Naive thymus-derived CD4-positive, alpha-beta T cell (primary cell): ENCODE measurements at regions not wholly inside any gene's neighbourhood (a gene's known extent, or its start where the extent isn't known, plus 50 kb on each side); places are given as distances from the start of the nearest gene placed in this dataset.

Experiments used
- ATAC-seq: fragments of 150-1000 bp; cut with Tn5 transposase; 2 replicates; pipeline ENCODE4 v1.10.0; 2021; ENCODE audit warnings: mild to moderate bottlenecking, moderate library complexity
- CTCF ChIA-PET: fragments of 350-600 bp; sonication (Branson Sonifier 250); formaldehyde crosslinking; loops from one replicate; lab custom pipeline; 2021; ENCODE audit warnings: antibody characterized with exemption; lab: Charles Lee
- POLR2A ChIA-PET: fragments of 350-600 bp; sonication (Branson Sonifier 250); formaldehyde crosslinking; loops from one replicate; lab custom pipeline; 2021; ENCODE audit warnings: antibody characterized with exemption, inconsistent platforms; lab: Charles Lee
- DNase-seq, 9 donors: peaks; one replicate each; pipeline versions ENCODE4 v3.0.0 to v3.0.0-alpha.2; 2020 to 2022; ENCODE audit warnings: mixed read lengths in 1 of 9
- H3K27ac ChIP-seq: one replicate; pipeline ENCODE4 v1.7.0; 2013; ENCODE audit warnings: mild to moderate bottlenecking, low read depth, low read length, moderate library complexity
- H3K27me3 ChIP-seq, 2 donors: one replicate each; pipeline ENCODE4 v1.7.0; 2013; ENCODE audit warnings: low read length in 2 of 2, mild to moderate bottlenecking in 2 of 2, moderate library complexity in 2 of 2; ENCODE audit not compliant: control insufficient read depth in 2 of 2, insufficient read depth in 2 of 2
- H3K36me3 ChIP-seq, 3 experiments: 1 replicate in 2 of 3; 2 replicates in 1 of 3; pipeline ENCODE4 v1.7.0; 2013; ENCODE audit warnings: low read length in 3 of 3, mild to moderate bottlenecking in 3 of 3, moderate library complexity in 1 of 3; ENCODE audit not compliant: insufficient read depth in 3 of 3, control insufficient read depth in 2 of 3
- H3K4me1 ChIP-seq, 2 donors: one replicate each; pipeline ENCODE4 v1.7.0; 2013; ENCODE audit warnings: low read length in 2 of 2, mild to moderate bottlenecking in 2 of 2, moderate library complexity in 1 of 2; ENCODE audit not compliant: control insufficient read depth in 2 of 2, insufficient read depth in 2 of 2
- H3K4me3 ChIP-seq: 2 replicates; pipeline ENCODE4 v1.7.0; 2013; ENCODE audit warnings: mild to moderate bottlenecking, low read length
- H3K9me3 ChIP-seq, 3 experiments: 1 replicate in 2 of 3; 2 replicates in 1 of 3; pipeline ENCODE4 v1.7.0; 2013; ENCODE audit warnings: low read length in 3 of 3; ENCODE audit not compliant: control insufficient read depth in 2 of 3
- H3K27ac Mint-ChIP-seq, 9 donors: one replicate each; pipeline ENCODE4 v1.8.0; 2020 to 2022; ENCODE audit warnings: mixed read lengths in 9 of 9, mild to moderate bottlenecking in 8 of 9, moderate library complexity in 5 of 9, inconsistent platforms in 2 of 9
- H3K27me3 Mint-ChIP-seq, 5 donors: one replicate each; pipeline ENCODE4 v1.8.0; 2021 to 2022; ENCODE audit warnings: mixed read lengths in 5 of 5, mild to moderate bottlenecking in 1 of 5
- H3K36me3 Mint-ChIP-seq, 5 donors: one replicate each; pipeline ENCODE4 v1.8.0; 2020 to 2022; ENCODE audit warnings: mixed read lengths in 5 of 5, mild to moderate bottlenecking in 3 of 5, inconsistent platforms in 1 of 5
- H3K4me1 Mint-ChIP-seq, 7 donors: one replicate each; pipeline ENCODE4 v1.8.0; 2020 to 2022; ENCODE audit warnings: mixed read lengths in 7 of 7, mild to moderate bottlenecking in 3 of 7, inconsistent platforms in 1 of 7
- H3K4me3 Mint-ChIP-seq, 10 donors: one replicate each; pipeline ENCODE4 v1.8.0; 2020 to 2022; ENCODE audit warnings: mild to moderate bottlenecking in 10 of 10, mixed read lengths in 10 of 10, moderate library complexity in 6 of 10, inconsistent platforms in 2 of 10
- H3K9me3 Mint-ChIP-seq, 11 donors: one replicate each; pipeline ENCODE4 v1.8.0; 2020 to 2022; ENCODE audit warnings: mixed read lengths in 11 of 11, mild to moderate bottlenecking in 4 of 11, inconsistent platforms in 1 of 11, moderate library complexity in 1 of 11
- intact Hi-C, 2 donors: fragments of 100-400 bp; cut with micrococcal nuclease; formaldehyde crosslinking; loops; one replicate each; pipeline ENCODE4 v1.15.1; 2023

DNA sequence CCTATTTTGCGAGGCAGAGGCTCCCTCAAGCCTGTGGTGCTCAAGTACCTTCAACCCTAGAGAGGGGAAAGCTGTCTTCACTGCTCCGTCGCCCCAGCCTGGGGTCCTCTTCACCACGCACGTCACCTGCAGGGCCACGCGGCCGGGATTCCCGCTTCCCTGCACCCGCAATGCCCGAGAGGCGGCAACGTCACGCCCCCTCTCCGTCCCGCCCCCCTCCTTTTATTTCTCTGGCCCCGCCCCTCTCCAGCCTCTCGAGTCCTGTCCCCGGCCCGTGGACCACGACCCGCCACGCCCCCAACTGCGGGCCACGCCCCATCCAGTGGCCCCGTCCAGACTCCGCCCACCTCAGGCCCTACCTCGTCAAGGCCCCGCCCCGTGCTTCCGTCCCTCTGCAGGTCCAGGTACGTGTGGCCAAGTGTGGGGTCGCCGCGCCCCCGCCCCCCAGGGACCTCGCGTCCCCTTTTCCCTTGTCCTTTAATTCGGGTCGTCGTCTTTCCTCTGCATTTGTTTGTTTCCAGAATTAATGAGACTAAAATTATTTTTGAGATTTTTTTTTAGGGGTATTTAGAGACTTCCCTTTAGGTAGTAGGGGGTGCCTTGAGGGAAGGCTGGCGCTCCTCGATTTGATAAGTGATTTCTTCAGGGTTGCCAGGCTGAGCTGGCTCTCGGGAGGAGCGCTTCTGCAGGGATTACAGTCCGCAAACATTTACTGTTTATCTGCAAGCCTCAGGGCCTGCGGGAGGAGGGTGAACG, 69.8 kb upstream of the BAIAP2L1 start:
- Mint-ChIP-seq H3K4me3 (peak overlapping the region in 9 of 10 donors; percentile 28 to 68 (median 54)), H3K27me3 (peaks cover 10 to 50% (median 37%) of the 10 kb centered on the region in 5 donors), H3K9me3 (peaks cover 0 to 13% (median 0%) of the 10 kb centered on the region in 11 donors), H3K4me1 (peaks cover 0 to 13% (median 7%) of the 10 kb centered on the region in 7 donors), H3K36me3 (peaks cover 0 to 3% (median 0%) of the 10 kb centered on the region in 5 donors), H3K27ac (no peak overlapping the region)
- Histone ChIP-seq H3K4me3 (no peak overlapping the region), H3K27me3 (no peaks in the 10 kb centered on the region), H3K36me3 (no peaks in the 10 kb centered on the region), H3K9me3 (no peaks in the 10 kb centered on the region), H3K4me1 (no peaks in the 10 kb centered on the region), H3K27ac (no peak overlapping the region)
- CTCF ChIA-PET, result no interaction called here
- DNase-seq (peak in 1 of 9 donors; percentile 23), ATAC-seq (no peak)
- POLR2A ChIA-PET, result no interaction called here
- intact Hi-C loops, result no loop called here

DNA sequence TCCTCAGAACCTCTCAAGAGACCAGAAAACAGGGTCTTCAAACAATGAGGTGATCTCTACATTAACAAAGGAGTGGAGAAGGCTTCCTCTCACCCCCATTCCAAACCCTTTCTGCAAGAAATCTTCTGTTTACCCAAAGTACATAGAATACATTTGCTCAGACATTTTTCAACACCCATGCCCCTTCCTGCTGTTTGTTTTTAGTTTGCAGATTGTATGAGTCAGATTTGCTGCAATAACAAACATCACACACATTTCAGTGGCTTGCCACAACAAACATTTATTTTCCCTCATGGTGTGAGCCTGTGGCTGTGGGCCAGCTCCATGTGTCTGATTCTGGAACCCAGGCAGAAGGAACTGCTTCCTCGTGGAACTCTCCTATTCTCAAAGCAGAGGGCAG, 68.2 kb upstream of the BAIAP2L1 start:
- ChIA-PET POLR2A (no interaction called here), CTCF (no interaction called here)
- Histone ChIP-seq H3K27me3 (no peaks in the 10 kb centered on the region), H3K27ac (no peak overlapping the region), H3K9me3 (no peaks in the 10 kb centered on the region), H3K36me3 (no peaks in the 10 kb centered on the region), H3K4me3 (no peak overlapping the region), H3K4me1 (no peaks in the 10 kb centered on the region)
- peak overlapping the region in 1 of 10 donors; percentile 3 for H3K4me3 Mint-ChIP-seq
- peaks cover 10 to 55% (median 41%) of the 10 kb centered on the region in 5 donors for H3K27me3 Mint-ChIP-seq
- H3K9me3 Mint-ChIP-seq, result peaks cover 0 to 13% (median 0%) of the 10 kb centered on the region in 11 donors
- ATAC-seq, result no peak
- H3K27ac Mint-ChIP-seq, result no peak overlapping the region
- H3K36me3 Mint-ChIP-seq, result peaks cover 0 to 3% (median 0%) of the 10 kb centered on the region in 5 donors
- peaks cover 0 to 13% (median 7%) of the 10 kb centered on the region in 7 donors for H3K4me1 Mint-ChIP-seq
- intact Hi-C loops, result no loop called here
- no peak for DNase-seq

DNA sequence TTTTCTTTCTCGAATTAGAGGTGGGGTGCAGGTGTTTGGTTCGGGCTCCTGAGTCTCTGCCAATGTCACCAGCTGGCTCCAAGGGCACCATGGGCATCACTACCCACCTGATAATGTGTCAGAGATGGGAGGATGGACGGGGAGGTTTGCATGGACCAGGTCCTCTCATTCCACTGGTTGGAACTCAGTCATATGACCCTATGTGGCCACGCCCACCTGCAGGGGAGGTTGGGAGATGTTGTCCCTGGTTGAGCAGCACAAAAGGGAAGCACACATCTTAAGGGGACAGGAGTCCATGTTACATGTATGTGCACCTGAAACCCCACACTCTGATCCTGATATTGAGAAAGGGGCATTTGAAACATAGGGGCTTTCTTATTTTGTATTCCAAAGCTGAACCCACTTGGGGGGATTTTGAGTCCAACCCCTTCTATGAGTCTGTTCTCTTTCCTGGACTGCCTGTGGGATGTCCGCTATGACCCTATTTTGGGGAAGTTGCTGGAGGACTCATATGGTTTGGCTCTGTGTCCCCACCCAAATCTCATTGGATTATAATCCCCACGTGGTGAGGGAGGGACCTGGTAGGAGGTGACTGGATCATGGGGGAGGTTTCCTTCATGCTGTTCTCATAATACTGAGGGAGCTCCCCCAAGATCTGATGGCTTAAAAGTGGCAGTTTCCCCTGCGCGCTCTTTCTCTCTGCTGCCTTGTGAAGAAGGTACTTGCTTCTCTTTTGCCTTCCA, 66.9 kb upstream of the BAIAP2L1 start:
- no peak overlapping the region for H3K4me3 Mint-ChIP-seq
- H3K27me3 Mint-ChIP-seq, result peaks cover 10 to 45% (median 33%) of the 10 kb centered on the region in 5 donors
- no peak overlapping the region for H3K27ac ChIP-seq
- intact Hi-C loops, result no loop called here
- peaks cover 0 to 3% (median 0%) of the 10 kb centered on the region in 5 donors for H3K36me3 Mint-ChIP-seq
- no peak overlapping the region for H3K4me3 ChIP-seq
- H3K9me3 Mint-ChIP-seq, result peaks cover 0 to 13% (median 0%) of the 10 kb centered on the region in 11 donors
- ATAC-seq (no peak), DNase-seq (no peak)
- peaks cover 0 to 13% (median 7%) of the 10 kb centered on the region in 7 donors for H3K4me1 Mint-ChIP-seq
- ChIA-PET POLR2A (no interaction called here), CTCF (no interaction called here)
- H3K4me1 ChIP-seq, result no peaks in the 10 kb centered on the region
- no peaks in the 10 kb centered on the region for H3K27me3 ChIP-seq
- no peaks in the 10 kb centered on the region for H3K36me3 ChIP-seq
- H3K27ac Mint-ChIP-seq, result no peak overlapping the region
- no peaks in the 10 kb centered on the region for H3K9me3 ChIP-seq

DNA sequence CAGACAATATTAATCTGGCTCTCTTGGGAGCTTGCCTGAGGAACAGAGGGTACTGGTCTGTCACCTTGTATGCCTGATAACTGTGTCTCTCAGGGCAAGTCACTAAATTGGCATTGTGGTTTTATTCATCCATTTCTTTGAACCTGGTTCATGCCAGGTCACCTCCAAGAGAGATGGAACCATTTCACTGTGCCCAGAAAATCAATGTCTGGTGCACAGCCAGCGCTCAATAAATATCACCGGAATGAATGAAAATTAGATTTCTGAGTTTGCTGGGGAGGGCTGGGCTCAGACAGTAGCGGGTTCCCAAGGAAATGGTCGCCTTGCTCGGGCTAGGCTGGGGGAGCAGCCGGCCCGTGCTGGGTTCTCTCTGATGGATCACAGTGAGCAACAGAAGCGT, 64.1 kb upstream of the BAIAP2L1 start:
- Histone ChIP-seq H3K4me1 (no peaks in the 10 kb centered on the region), H3K27ac (no peak overlapping the region), H3K27me3 (no peaks in the 10 kb centered on the region), H3K36me3 (no peaks in the 10 kb centered on the region), H3K9me3 (no peaks in the 10 kb centered on the region), H3K4me3 (no peak overlapping the region)
- H3K36me3 Mint-ChIP-seq, result peaks cover 0 to 3% (median 0%) of the 10 kb centered on the region in 5 donors
- POLR2A ChIA-PET, result no interaction called here
- no peak overlapping the region for H3K27ac Mint-ChIP-seq
- H3K4me3 Mint-ChIP-seq, result no peak overlapping the region
- CTCF ChIA-PET, result no interaction called here
- H3K9me3 Mint-ChIP-seq, result peaks cover 0 to 8% (median 0%) of the 10 kb centered on the region in 11 donors
- intact Hi-C loops, result no loop called here
- H3K4me1 Mint-ChIP-seq, result peaks cover 0 to 1% (median 0%) of the 10 kb centered on the region in 7 donors
- ATAC-seq (no peak), DNase-seq (no peak)
- peaks cover 0 to 25% (median 15%) of the 10 kb centered on the region in 5 donors for H3K27me3 Mint-ChIP-seq

DNA sequence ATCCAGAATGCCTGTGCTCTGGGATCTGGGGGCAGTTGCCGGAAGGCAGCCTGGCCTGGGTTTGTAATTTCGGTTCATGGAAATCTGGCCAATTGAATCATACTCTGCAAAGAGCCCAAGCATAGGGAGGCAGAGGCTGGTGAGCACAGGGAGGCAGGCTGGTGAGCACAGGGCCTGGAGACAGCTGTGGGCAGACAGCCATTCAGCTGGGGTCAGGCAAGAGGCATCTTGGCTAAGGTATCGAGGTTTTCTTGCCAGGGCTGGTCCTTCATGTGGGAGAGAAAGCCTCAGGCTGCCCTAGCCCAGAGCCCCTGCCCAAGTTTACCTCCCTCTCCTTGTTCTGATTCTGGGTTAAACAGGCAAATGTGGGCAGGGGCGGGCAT, 63.7 kb upstream of the BAIAP2L1 start:
- DNase-seq (no peak), ATAC-seq (no peak)
- intact Hi-C loops, result no loop called here
- Mint-ChIP-seq H3K4me3 (no peak overlapping the region), H3K27me3 (peaks cover 0 to 20% (median 14%) of the 10 kb centered on the region in 5 donors), H3K36me3 (peaks cover 0 to 3% (median 0%) of the 10 kb centered on the region in 5 donors), H3K4me1 (peaks cover 0 to 1% (median 0%) of the 10 kb centered on the region in 7 donors), H3K27ac (no peak overlapping the region), H3K9me3 (peaks cover 0 to 8% (median 0%) of the 10 kb centered on the region in 11 donors)
- H3K9me3 ChIP-seq, result no peaks in the 10 kb centered on the region
- no peaks in the 10 kb centered on the region for H3K4me1 ChIP-seq
- H3K4me3 ChIP-seq, result no peak overlapping the region
- H3K36me3 ChIP-seq, result no peaks in the 10 kb centered on the region
- ChIA-PET CTCF (no interaction called here), POLR2A (no interaction called here)
- H3K27me3 ChIP-seq, result no peaks in the 10 kb centered on the region
- no peak overlapping the region for H3K27ac ChIP-seq

DNA sequence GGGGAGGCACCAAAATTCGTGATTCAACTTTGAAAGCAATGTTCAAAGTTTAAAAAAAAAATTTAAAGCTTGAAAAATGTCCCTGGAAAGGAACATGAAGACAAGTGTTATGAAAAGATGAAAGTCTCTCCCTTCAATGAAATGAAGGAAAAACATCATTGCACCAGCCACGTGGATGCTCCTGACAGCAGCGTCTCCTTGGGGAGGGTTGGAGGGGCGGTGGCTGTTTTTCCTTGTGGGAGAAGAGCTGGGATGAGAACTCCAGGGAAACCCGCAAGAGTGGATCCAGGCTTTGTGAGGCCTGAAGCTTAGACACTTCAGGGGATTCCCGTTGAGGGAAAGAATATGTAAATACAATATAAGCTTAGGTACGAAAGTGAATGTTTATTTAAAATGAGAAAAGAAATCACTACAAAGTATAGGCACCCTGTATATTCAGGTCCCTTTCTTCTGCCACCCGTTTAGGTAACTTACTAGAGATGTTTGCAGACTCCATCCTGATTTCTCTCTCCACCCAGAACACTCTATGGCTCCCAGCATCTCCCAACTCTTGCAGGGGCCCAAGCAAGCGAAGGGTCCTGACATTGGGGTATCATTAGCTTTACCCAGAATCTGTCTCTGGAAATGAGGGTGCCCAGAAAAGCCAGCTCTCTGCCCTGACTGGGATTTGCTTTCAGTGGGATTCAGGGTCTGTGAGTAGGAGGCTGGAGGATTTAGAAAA, 63.1 kb upstream of the BAIAP2L1 start:
- no peaks in the 10 kb centered on the region for H3K27me3 ChIP-seq
- Mint-ChIP-seq H3K4me3 (no peak overlapping the region), H3K27ac (no peak overlapping the region), H3K27me3 (peaks cover 0 to 15% (median 10%) of the 10 kb centered on the region in 5 donors), H3K36me3 (no peaks in the 10 kb centered on the region), H3K9me3 (peaks cover 0 to 5% (median 0%) of the 10 kb centered on the region in 11 donors), H3K4me1 (peaks cover 0 to 1% (median 0%) of the 10 kb centered on the region in 7 donors)
- no peak overlapping the region for H3K27ac ChIP-seq
- no peak overlapping the region for H3K4me3 ChIP-seq
- CTCF ChIA-PET, result no interaction called here
- no peaks in the 10 kb centered on the region for H3K4me1 ChIP-seq
- H3K36me3 ChIP-seq, result no peaks in the 10 kb centered on the region
- no peaks in the 10 kb centered on the region for H3K9me3 ChIP-seq
- DNase-seq (no peak), ATAC-seq (no peak)
- POLR2A ChIA-PET, result no interaction called here
- intact Hi-C loops, result no loop called here
